Common myeloid progenitor, CD34-positive (primary cell): ENCODE measurements at regions not wholly inside any gene's neighbourhood (a gene's known extent, or its start where the extent isn't known, plus 50 kb on each side); places are given as distances from the start of the nearest gene placed in this dataset.
A peak's percentile ranks its signal among the peaks of the same experiment; 100 is the strongest.

ENCODE experiments used
- CTCF ChIA-PET: fragments of 350-600 bp; sonication (Branson Sonifier 250); formaldehyde crosslinking; loops from one replicate; lab custom pipeline; 2021; ENCODE audit warnings: antibody characterized with exemption; lab: Charles Lee
- POLR2A ChIA-PET: fragments of 350-600 bp; sonication (Branson Sonifier 250); formaldehyde crosslinking; loops from one replicate; lab custom pipeline; 2021; ENCODE audit warnings: antibody characterized with exemption; lab: Charles Lee
- DNase-seq, 3 donors: peaks; one replicate each; pipeline versions ENCODE4 v3.0.0 to v3.0.0-alpha.2; 2013
- H3K27ac ChIP-seq, 2 experiments: 1 replicate in 1 of 2; 2 replicates in 1 of 2; pipeline ENCODE4 v1.7.0; 2013; ENCODE audit warnings: inconsistent platforms in 2 of 2, low read length in 2 of 2, mild to moderate bottlenecking in 2 of 2, low read depth in 1 of 2, moderate library complexity in 1 of 2; ENCODE audit not compliant: severe bottlenecking in 2 of 2, insufficient read depth in 1 of 2, poor library complexity in 1 of 2
- H3K27me3 ChIP-seq, 5 experiments: replicated peaks in 2 of 5; 1 replicate in 3 of 5; 2 replicates in 2 of 5; pipeline versions ENCODE4 v1.6.1 to v1.7.0; 2013; ENCODE audit warnings: low read length in 4 of 5, mild to moderate bottlenecking in 2 of 5, moderate library complexity in 2 of 5, inconsistent platforms in 1 of 5; ENCODE audit not compliant: insufficient read depth in 5 of 5, control insufficient read depth in 4 of 5
- H3K36me3 ChIP-seq, 4 experiments: 1 replicate in 2 of 4; 2 replicates in 2 of 4; pipeline versions ENCODE4 v1.6.1 to v1.7.0; 2013; ENCODE audit warnings: low read length in 3 of 4, control low read depth in 1 of 4, mild to moderate bottlenecking in 1 of 4; ENCODE audit not compliant: control insufficient read depth in 4 of 4, insufficient read depth in 4 of 4
- H3K4me1 ChIP-seq, 4 experiments: 1 replicate in 3 of 4; 2 replicates in 1 of 4; pipeline versions ENCODE4 v1.6.1 to v1.7.1; 2013; ENCODE audit warnings: low read length in 3 of 4, mild to moderate bottlenecking in 3 of 4, control low read depth in 1 of 4, inconsistent platforms in 1 of 4, moderate library complexity in 1 of 4; ENCODE audit not compliant: control insufficient read depth in 4 of 4, insufficient read depth in 4 of 4; ENCODE audit errors: control extremely low read depth in 1 of 4
- H3K4me3 ChIP-seq, 7 experiments: 1 replicate in 4 of 7; 2 replicates in 3 of 7; pipeline versions ENCODE4 v1.5.1 to v1.7.0; 2013; ENCODE audit warnings: mild to moderate bottlenecking in 7 of 7, low read length in 6 of 7, moderate library complexity in 6 of 7, inconsistent platforms in 2 of 7, low read depth in 2 of 7, control low read depth in 1 of 7; ENCODE audit not compliant: insufficient read depth in 4 of 7, control insufficient read depth in 1 of 7; ENCODE audit errors: extremely low read depth in 1 of 7
- H3K9me3 ChIP-seq, 5 experiments: 1 replicate in 4 of 5; 2 replicates in 1 of 5; pipeline versions ENCODE4 v1.6.1 to v1.7.1; 2013; ENCODE audit warnings: low read length in 4 of 5, mild to moderate bottlenecking in 2 of 5, inconsistent platforms in 1 of 5, low read depth in 1 of 5, moderate library complexity in 1 of 5; ENCODE audit not compliant: control insufficient read depth in 4 of 5, insufficient read depth in 2 of 5; ENCODE audit errors: control extremely low read depth in 1 of 5
- WGBS: methylation state at CpG from one replicate; pipeline ENCODE4 v1.1.5; 2013; ENCODE audit not compliant: insufficient coverage; 5-methylcytosine and 5-hydroxymethylcytosine counted together

- no peak overlapping the region for H3K4me3 ChIP-seq
- no peaks in the 10 kb centered on the region for H3K4me1 ChIP-seq
- H3K27ac ChIP-seq: no peak overlapping the region
- POLR2A ChIA-PET: no interaction called here
- H3K27me3 ChIP-seq: no peaks in the 10 kb centered on the region
- no peaks in the 10 kb centered on the region for H3K36me3 ChIP-seq
- DNase-seq: no peak
- CTCF ChIA-PET: no interaction called here
- H3K9me3 ChIP-seq: no peaks in the 10 kb centered on the region
- no CpG with 5 or more reads among the region's 1 CpG for WGBS
Observed at GRCh38 chr5:107147589-107147988, 523.1 kb downstream of the EFNA5 start.

- H3K4me1 ChIP-seq: no peaks in the 10 kb centered on the region
- no peaks in the 10 kb centered on the region for H3K27me3 ChIP-seq
- H3K4me3 ChIP-seq: no peak overlapping the region
- ChIA-PET POLR2A (no interaction called here), CTCF (no interaction called here)
- H3K36me3 ChIP-seq: no peaks in the 10 kb centered on the region
- no peak overlapping the region for H3K27ac ChIP-seq
- no peaks in the 10 kb centered on the region for H3K9me3 ChIP-seq
- no peak for DNase-seq
- no CpG with 5 or more reads among the region's 4 CpGs for WGBS
Observed at GRCh38 chr5:107146901-107147300, 523.8 kb downstream of the EFNA5 start.

GRCh38 chr5:107135391-107135790 is 535.3 kb downstream of the EFNA5 start:
- no CpG with 5 or more reads among the region's 2 CpGs for WGBS
- H3K9me3 ChIP-seq: peaks cover 0 to 3% (median 0%) of the 10 kb centered on the region in 5 experiments
- H3K4me1 ChIP-seq: no peaks in the 10 kb centered on the region
- no peak overlapping the region for H3K4me3 ChIP-seq
- DNase-seq: peak in 2 of 3 donors; percentile 2
- no peaks in the 10 kb centered on the region for H3K36me3 ChIP-seq
- ChIA-PET CTCF (no interaction called here), POLR2A (no interaction called here)
- no peaks in the 10 kb centered on the region for H3K27me3 ChIP-seq
- no peak overlapping the region for H3K27ac ChIP-seq

- Histone ChIP-seq H3K4me1 (no peaks in the 10 kb centered on the region), H3K27me3 (no peaks in the 10 kb centered on the region), H3K4me3 (no peak overlapping the region), H3K27ac (no peak overlapping the region), H3K9me3 (peaks cover 0 to 3% (median 0%) of the 10 kb centered on the region in 5 experiments), H3K36me3 (no peaks in the 10 kb centered on the region)
- WGBS: 100% methylated on average over 1 of the region's 2 CpGs
- ChIA-PET POLR2A (no interaction called here), CTCF (no interaction called here)
- DNase-seq: no peak
Observed at GRCh38 chr5:107134931-107135330, 535.8 kb downstream of the EFNA5 start.

- DNase-seq: no peak
- Histone ChIP-seq H3K36me3 (no peaks in the 10 kb centered on the region), H3K4me3 (no peak overlapping the region), H3K27ac (no peak overlapping the region), H3K27me3 (no peaks in the 10 kb centered on the region), H3K9me3 (no peaks in the 10 kb centered on the region), H3K4me1 (no peaks in the 10 kb centered on the region)
- ChIA-PET CTCF (interaction anchor here (1.9 kb wide), 1 partner anchor 14 kb away, joined by 4 read pairs; no protein-coding TSS in a partner anchor), POLR2A (no interaction called here)
- WGBS: no CpG with 5 or more reads among the region's 1 CpG
Observed at GRCh38 chr5:107129051-107129450, 541.7 kb downstream of the EFNA5 start.

- CTCF ChIA-PET: interaction anchor here (1.9 kb wide), 1 partner anchor 12 kb away, joined by 4 read pairs; no protein-coding TSS in a partner anchor
Observed at GRCh38 chr5:107127878-107128277, 542.9 kb downstream of the EFNA5 start.

GRCh38 chr5:107126341-107126740 is 544.4 kb downstream of the EFNA5 start:
- H3K36me3 ChIP-seq: no peaks in the 10 kb centered on the region
- ChIA-PET POLR2A (no interaction called here), CTCF (no interaction called here)
- no peak for DNase-seq
- 87% methylated on average over 3 of the region's 3 CpGs for WGBS
- H3K4me3 ChIP-seq: no peak overlapping the region
- H3K4me1 ChIP-seq: no peaks in the 10 kb centered on the region
- no peaks in the 10 kb centered on the region for H3K27me3 ChIP-seq
- no peaks in the 10 kb centered on the region for H3K9me3 ChIP-seq
- no peak overlapping the region for H3K27ac ChIP-seq

More at GRCh38 chr5:107127878-107128277, 542.9 kb downstream of the EFNA5 start:
- POLR2A ChIA-PET: no interaction called here
- H3K27ac ChIP-seq: no peak overlapping the region
- no peak overlapping the region for H3K4me3 ChIP-seq
- no peaks in the 10 kb centered on the region for H3K9me3 ChIP-seq
- no peaks in the 10 kb centered on the region for H3K27me3 ChIP-seq
- WGBS: no CpG with 5 or more reads among the region's 1 CpG
- no peaks in the 10 kb centered on the region for H3K4me1 ChIP-seq
- no peaks in the 10 kb centered on the region for H3K36me3 ChIP-seq
- DNase-seq: no peak
